Activated CD8-positive, alpha-beta T cell treated with anti-CD3 and anti-CD28 coated beads for 36 hours (primary cell): ENCODE measurements at regions not wholly inside any gene's neighbourhood (a gene's known extent, or its start where the extent isn't known, plus 50 kb on each side); places are given as distances from the start of the nearest gene placed in this dataset.
"Not testable (repeated sequence)": the region's sequence is repeated elsewhere in the genome, so short reads cannot be mapped to it uniquely, and the experiment has no call there.

ENCODE experiments used
- ATAC-seq: fragments of 200-7000 bp; cut with Tn5 transposase; one replicate; pipeline ENCODE4 v1.10.0; 2021; ENCODE audit warnings: mild to moderate bottlenecking, moderate library complexity
- CTCF ChIA-PET: fragments of 350-600 bp; sonication (Branson Sonifier 250); formaldehyde crosslinking; loops from one replicate; lab custom pipeline; 2021; ENCODE audit warnings: antibody characterized with exemption; lab: Charles Lee
- POLR2A ChIA-PET: fragments of 350-600 bp; sonication (Branson Sonifier 250); formaldehyde crosslinking; loops from one replicate; lab custom pipeline; 2021; ENCODE audit warnings: antibody characterized with exemption; lab: Charles Lee
- DNase-seq: peaks from one replicate; pipeline ENCODE4 v3.0.0-alpha.2; 2020
- H3K27ac Mint-ChIP-seq: one replicate; pipeline ENCODE4 v1.8.0; 2021; ENCODE audit warnings: mild to moderate bottlenecking, mixed read lengths
- H3K27me3 Mint-ChIP-seq: one replicate; pipeline ENCODE4 v1.8.0; 2021; ENCODE audit warnings: mixed read lengths
- H3K36me3 Mint-ChIP-seq: one replicate; pipeline ENCODE4 v1.8.0; 2021; ENCODE audit warnings: low read depth, mixed read lengths
- H3K4me1 Mint-ChIP-seq: one replicate; pipeline ENCODE4 v1.8.0; 2021; ENCODE audit warnings: low read depth, mixed read lengths
- H3K4me3 Mint-ChIP-seq: one replicate; pipeline ENCODE4 v1.8.0; 2021; ENCODE audit warnings: mild to moderate bottlenecking, moderate library complexity, mixed read lengths
- H3K9me3 Mint-ChIP-seq: one replicate; pipeline ENCODE4 v1.8.0; 2021; ENCODE audit warnings: mixed read lengths
- CTCF ChIP-seq: fragments of 200-600 bp; IDR thresholded peaks from one replicate; pipeline ENCODE4 v1.8.0; 2022; ENCODE audit warnings: antibody characterized with exemption, mild to moderate bottlenecking
- intact Hi-C: fragments of 100-400 bp; cut with micrococcal nuclease; formaldehyde crosslinking; loops from one replicate; pipeline ENCODE4 v1.10.0; 2022

GRCh38 chrX:1853916-1854315 is 239.1 kb downstream of the ASMT start:
- H3K4me1 Mint-ChIP-seq, result no peaks in the 10 kb centered on the region
- no peak overlapping the region for H3K4me3 Mint-ChIP-seq
- no peak for DNase-seq
- H3K36me3 Mint-ChIP-seq, result no peaks in the 10 kb centered on the region
- no peaks in the 10 kb centered on the region for H3K27me3 Mint-ChIP-seq
- H3K9me3 Mint-ChIP-seq, result no peaks in the 10 kb centered on the region
- H3K27ac Mint-ChIP-seq, result no peak overlapping the region
- POLR2A ChIA-PET, result no interaction called here
- TF ChIP-seq CTCF, result no peak
- intact Hi-C loops, result no loop called here
- CTCF ChIA-PET, result no interaction called here
- no peak for ATAC-seq

GRCh38 chrX:1854861-1855260 is 240.0 kb downstream of the ASMT start:
- intact Hi-C loops, result not testable (repeated sequence)

GRCh38 chrX:1859266-1859665 is 244.4 kb downstream of the ASMT start:
- CTCF ChIA-PET, intact Hi-C loops, H3K9me3 Mint-ChIP-seq, POLR2A ChIA-PET, ATAC-seq, DNase-seq, H3K36me3 Mint-ChIP-seq, H3K27ac Mint-ChIP-seq, H3K4me3 Mint-ChIP-seq, H3K4me1 Mint-ChIP-seq, H3K27me3 Mint-ChIP-seq: not testable (repeated sequence)

More at GRCh38 chrX:1854861-1855260, 240.0 kb downstream of the ASMT start:
- CTCF ChIA-PET, ATAC-seq, H3K4me1 Mint-ChIP-seq, H3K27ac Mint-ChIP-seq, DNase-seq, H3K27me3 Mint-ChIP-seq, H3K9me3 Mint-ChIP-seq, POLR2A ChIA-PET, H3K4me3 Mint-ChIP-seq, H3K36me3 Mint-ChIP-seq: not testable (repeated sequence)

- intact Hi-C loops, result no loop called here
- TF ChIP-seq CTCF, result no peak
- Mint-ChIP-seq H3K27ac (no peak overlapping the region), H3K4me1 (no peaks in the 10 kb centered on the region), H3K9me3 (no peaks in the 10 kb centered on the region), H3K4me3 (no peak overlapping the region), H3K36me3 (no peaks in the 10 kb centered on the region), H3K27me3 (peaks cover 2% of the 10 kb centered on the region)
- DNase-seq (no peak), ATAC-seq (no peak)
- ChIA-PET CTCF (no interaction called here), POLR2A (no interaction called here)
Measured at GRCh38 chrX:1860936-1861594, 246.2 kb downstream of the ASMT start.

GRCh38 chrX:1863995-1864394 is 249.1 kb downstream of the ASMT start:
- DNase-seq, H3K27me3 Mint-ChIP-seq, H3K4me1 Mint-ChIP-seq, H3K9me3 Mint-ChIP-seq, CTCF ChIA-PET, H3K36me3 Mint-ChIP-seq, ATAC-seq, POLR2A ChIA-PET, H3K4me3 Mint-ChIP-seq, intact Hi-C loops, H3K27ac Mint-ChIP-seq: not testable (repeated sequence)

GRCh38 chrX:1870421-1870820 is 255.6 kb downstream of the ASMT start:
- peaks cover 6% of the 10 kb centered on the region for H3K4me1 Mint-ChIP-seq
- ChIA-PET CTCF (no interaction called here), POLR2A (no interaction called here)
- no peak for TF ChIP-seq CTCF
- peaks cover 3% of the 10 kb centered on the region for H3K9me3 Mint-ChIP-seq
- no peak overlapping the region for H3K27ac Mint-ChIP-seq
- no peak for DNase-seq
- no peaks in the 10 kb centered on the region for H3K36me3 Mint-ChIP-seq
- no peak for ATAC-seq
- H3K4me3 Mint-ChIP-seq, result no peak overlapping the region
- intact Hi-C loops, result no loop called here
- H3K27me3 Mint-ChIP-seq, result no peaks in the 10 kb centered on the region
